Peyer's patch (tissue), 4 donors: ENCODE measurements at regions not wholly inside any gene's neighbourhood (a gene's known extent, or its start where the extent isn't known, plus 50 kb on each side); places are given as distances from the start of the nearest gene placed in this dataset.

Experiments
- DNase-seq, 3 donors: peaks; one replicate each; pipeline ENCODE4 v3.0.0-alpha.2; 2017 to 2019
- H3K27ac ChIP-seq, 4 donors: fragments of 200-600 bp; sonication (generic); one replicate each; pipeline ENCODE4 v1.5.1; 2016 to 2019
- H3K27me3 ChIP-seq, 2 donors: fragments of 200-600 bp; sonication (generic); one replicate each; pipeline ENCODE4 v1.5.1; 2019
- H3K36me3 ChIP-seq, 3 donors: fragments of 200-600 bp; sonication (generic); one replicate each; pipeline ENCODE4 v1.5.1; 2016 to 2019
- H3K4me1 ChIP-seq, 4 donors: fragments of 200-600 bp; sonication (generic); one replicate each; pipeline ENCODE4 v1.5.1; 2016 to 2019
- H3K4me3 ChIP-seq, 4 donors: fragments of 200-600 bp; sonication (generic); 1 replicate in 3 of 4; 2 replicates in 1 of 4; pipeline ENCODE4 v1.5.1; 2016 to 2019; ENCODE audit warnings: mild to moderate bottlenecking in 1 of 4
- H3K9me3 ChIP-seq, 4 donors: fragments of 200-600 bp; sonication (generic); one replicate each; pipeline ENCODE4 v1.5.1; 2016 to 2019; ENCODE audit warnings: mild to moderate bottlenecking in 1 of 4
- CTCF ChIP-seq, 6 experiments: fragments of 450-650 bp in 4 of 6; fragments of 200-600 bp in 2 of 6; sonication (generic) in 1 of 6; IDR thresholded peaks; one replicate each; pipeline ENCODE4 v1.5.1; 2017 to 2019; ENCODE audit warnings: antibody characterized with exemption in 6 of 6, mild to moderate bottlenecking in 3 of 6, moderate library complexity in 1 of 6
- POLR2A ChIP-seq, 2 donors: fragments of 450-650 bp; IDR thresholded peaks; one replicate each; pipeline ENCODE4 v1.5.1; 2017; ENCODE audit warnings: antibody characterized with exemption in 2 of 2, mild to moderate bottlenecking in 2 of 2, moderate library complexity in 2 of 2

- Histone ChIP-seq H3K4me1 (no peaks in the 10 kb centered on the region), H3K4me3 (no peak overlapping the region), H3K27ac (no peak overlapping the region), H3K27me3 (no peaks in the 10 kb centered on the region), H3K36me3 (no peaks in the 10 kb centered on the region), H3K9me3 (no peaks in the 10 kb centered on the region)
- TF ChIP-seq CTCF (IDR thresholded peaks at IDR 0.05): no peak
- TF ChIP-seq POLR2A (IDR thresholded peaks at IDR 0.05): no peak
- DNase-seq: no peak
Observed at GRCh38 chr10:94218493-94219183, 144.1 kb downstream of the NOC3L start.

- no peak for TF ChIP-seq POLR2A (IDR thresholded peaks at IDR 0.05)
- no peak for TF ChIP-seq CTCF (IDR thresholded peaks at IDR 0.05)
- Histone ChIP-seq H3K27ac (no peak overlapping the region), H3K4me1 (no peaks in the 10 kb centered on the region), H3K27me3 (no peaks in the 10 kb centered on the region), H3K36me3 (no peaks in the 10 kb centered on the region), H3K4me3 (no peak overlapping the region), H3K9me3 (no peaks in the 10 kb centered on the region)
- DNase-seq: no peak
Observed at GRCh38 chr10:94219829-94220228, 142.9 kb downstream of the NOC3L start.

- no peaks in the 10 kb centered on the region for H3K9me3 ChIP-seq
- TF ChIP-seq CTCF (IDR thresholded peaks at IDR 0.05) (no peak), POLR2A (IDR thresholded peaks at IDR 0.05) (no peak)
- no peaks in the 10 kb centered on the region for H3K4me1 ChIP-seq
- H3K27ac ChIP-seq: no peak overlapping the region
- DNase-seq: no peak
- H3K27me3 ChIP-seq: no peaks in the 10 kb centered on the region
- no peaks in the 10 kb centered on the region for H3K36me3 ChIP-seq
- no peak overlapping the region for H3K4me3 ChIP-seq
Observed at GRCh38 chr10:94220717-94221116, 142.0 kb downstream of the NOC3L start.

- TF ChIP-seq CTCF (IDR thresholded peaks at IDR 0.05): no peak
- TF ChIP-seq POLR2A (IDR thresholded peaks at IDR 0.05): no peak
- Histone ChIP-seq H3K27ac (no peak overlapping the region), H3K27me3 (no peaks in the 10 kb centered on the region), H3K36me3 (no peaks in the 10 kb centered on the region), H3K4me3 (no peak overlapping the region), H3K4me1 (no peaks in the 10 kb centered on the region), H3K9me3 (no peaks in the 10 kb centered on the region)
- no peak for DNase-seq
Observed at GRCh38 chr10:94223702-94224370, 138.9 kb downstream of the NOC3L start.

GRCh38 chr10:94224656-94225055 is 138.1 kb downstream of the NOC3L start:
- Histone ChIP-seq H3K9me3 (no peaks in the 10 kb centered on the region), H3K4me1 (no peaks in the 10 kb centered on the region), H3K36me3 (no peaks in the 10 kb centered on the region), H3K27me3 (no peaks in the 10 kb centered on the region), H3K27ac (no peak overlapping the region), H3K4me3 (no peak overlapping the region)
- no peak for DNase-seq
- TF ChIP-seq POLR2A (IDR thresholded peaks at IDR 0.05) (no peak), CTCF (IDR thresholded peaks at IDR 0.05) (no peak)
